Glomerular endothelial cell (primary cell): ENCODE measurements at regions not wholly inside any gene's neighbourhood (a gene's known extent, or its start where the extent isn't known, plus 50 kb on each side); places are given as distances from the start of the nearest gene placed in this dataset.
"Not testable (repeated sequence)": the region's sequence is repeated elsewhere in the genome, so short reads cannot be mapped to it uniquely, and the experiment has no call there.

Experiments
- DNase-seq: peaks from one replicate; pipeline ENCODE4 v3.0.0-alpha.2; 2011; ENCODE audit warnings: low read depth, low spot score; ENCODE audit errors: extremely low read depth

DNA sequence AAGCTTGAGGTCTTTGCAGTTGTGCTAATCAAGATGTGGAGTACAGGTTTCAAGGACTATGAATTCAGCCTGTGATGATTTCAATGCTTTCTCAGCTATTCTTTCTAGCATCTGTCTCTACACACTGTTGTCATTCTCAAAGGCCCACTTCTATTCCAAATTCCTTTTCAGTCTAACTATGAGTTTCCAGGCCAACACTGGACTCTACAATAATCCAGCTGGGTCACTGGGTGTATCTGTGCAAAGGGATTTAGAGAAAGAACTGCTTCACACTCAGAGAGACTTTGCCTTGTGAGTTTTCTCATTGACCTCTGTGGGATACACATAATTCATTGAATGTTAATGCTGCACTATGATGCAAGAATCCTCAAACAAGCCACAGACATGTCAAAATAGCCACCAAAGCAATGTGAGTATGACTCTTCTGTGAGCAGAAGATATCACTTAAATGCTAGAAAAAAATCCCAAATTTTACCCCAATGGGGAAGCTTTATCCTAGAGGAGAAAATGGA lies 171.8 kb upstream of the CLNK start:
- no peak for DNase-seq

DNA sequence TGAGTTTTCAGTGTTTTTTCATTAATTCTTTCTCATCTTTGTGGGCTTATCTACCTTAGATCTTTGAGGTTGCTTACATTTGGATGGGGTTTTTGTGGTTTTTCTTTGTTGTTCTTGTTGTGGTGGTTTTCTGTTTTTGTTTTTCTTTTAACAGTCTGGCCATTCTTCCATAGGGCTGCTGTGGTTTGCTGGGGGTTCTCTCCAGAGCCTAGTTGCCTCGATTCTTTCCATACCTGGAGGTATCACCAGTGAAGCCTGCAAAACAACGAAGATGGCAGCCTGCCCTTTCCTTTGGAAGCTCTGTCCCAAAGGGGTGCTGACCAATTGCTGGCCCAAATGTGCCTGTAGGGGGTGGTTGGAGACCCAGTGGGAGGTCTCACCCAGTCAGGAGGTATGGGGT lies 168.6 kb upstream of the CLNK start:
- no peak for DNase-seq

DNA sequence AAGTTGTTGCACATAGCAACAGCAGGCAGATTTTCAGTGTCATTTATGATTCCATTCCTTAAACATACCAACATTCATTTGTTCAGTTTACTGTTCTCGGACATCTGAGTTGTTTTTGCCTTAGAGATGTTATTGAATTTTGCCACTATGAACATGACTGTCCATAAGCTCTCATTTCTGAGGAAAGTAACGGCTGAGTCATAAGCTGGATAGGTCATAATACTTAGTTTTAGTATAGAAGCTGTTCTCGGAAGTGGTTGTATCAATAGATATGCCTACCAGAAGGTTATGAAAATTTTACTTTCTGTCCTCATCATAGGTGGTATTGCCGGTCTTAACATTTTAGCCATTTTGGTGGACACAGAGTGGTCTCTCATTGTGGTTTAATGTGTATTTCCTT lies 157.1 kb upstream of the CLNK start:
- DNase-seq: no peak

DNA sequence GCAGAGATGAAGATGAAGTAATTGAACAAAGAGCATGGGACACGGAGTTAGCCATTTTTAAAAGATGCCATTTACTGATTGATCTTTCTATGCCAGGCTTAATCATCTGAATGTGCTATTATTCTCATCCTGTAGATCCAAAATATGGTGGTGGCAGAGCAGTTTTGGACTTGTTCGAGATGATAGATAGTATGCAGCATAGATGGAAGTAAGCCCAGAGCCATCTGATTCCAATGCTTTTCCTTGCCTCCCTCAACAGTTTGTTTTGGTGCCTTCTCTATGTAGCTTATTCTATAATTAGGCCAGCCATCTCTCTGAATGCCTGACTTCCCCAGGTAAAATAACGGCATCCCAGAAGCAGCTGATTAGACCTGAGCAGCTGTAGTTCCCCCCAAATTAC lies 152.6 kb upstream of the CLNK start:
- DNase-seq: no peak

DNA sequence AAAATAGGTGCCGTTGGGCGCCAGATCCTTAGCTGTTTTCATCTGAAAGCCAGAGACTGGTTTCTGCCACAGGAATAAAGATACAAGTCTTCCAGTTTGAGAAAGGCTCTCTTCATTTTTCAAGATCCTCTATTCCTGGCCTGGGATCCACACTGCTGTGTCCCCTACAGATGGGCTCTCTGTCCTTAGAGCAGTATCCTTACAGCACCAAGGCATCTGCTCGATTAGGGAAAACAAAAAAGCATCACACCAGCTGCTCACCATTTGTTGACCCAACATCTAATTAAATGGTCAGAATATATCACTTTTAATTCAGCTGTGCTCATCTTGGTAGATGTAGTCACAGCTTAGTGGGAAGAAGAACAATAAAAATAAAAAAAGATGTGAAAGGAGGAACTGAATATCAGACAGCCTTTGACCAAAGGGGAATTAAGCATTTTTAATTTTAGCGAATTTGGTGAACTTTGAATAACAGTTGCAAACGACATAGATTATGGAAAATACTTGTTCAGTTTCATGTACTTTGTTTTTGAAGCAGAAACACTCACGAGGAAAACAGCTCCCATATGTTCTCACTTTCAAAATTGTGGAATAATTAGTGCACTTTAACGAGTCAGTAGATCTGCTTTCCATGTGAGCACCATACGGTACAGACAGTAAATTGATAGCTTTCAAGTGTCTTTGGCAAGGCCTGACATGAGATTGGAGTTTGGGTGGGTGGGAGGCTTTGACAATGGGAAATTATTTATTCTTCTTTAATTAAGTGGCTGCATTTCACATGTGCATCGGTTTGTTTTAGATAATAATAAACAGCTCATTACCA lies 148.4 kb upstream of the CLNK start:
- DNase-seq: no peak

DNA sequence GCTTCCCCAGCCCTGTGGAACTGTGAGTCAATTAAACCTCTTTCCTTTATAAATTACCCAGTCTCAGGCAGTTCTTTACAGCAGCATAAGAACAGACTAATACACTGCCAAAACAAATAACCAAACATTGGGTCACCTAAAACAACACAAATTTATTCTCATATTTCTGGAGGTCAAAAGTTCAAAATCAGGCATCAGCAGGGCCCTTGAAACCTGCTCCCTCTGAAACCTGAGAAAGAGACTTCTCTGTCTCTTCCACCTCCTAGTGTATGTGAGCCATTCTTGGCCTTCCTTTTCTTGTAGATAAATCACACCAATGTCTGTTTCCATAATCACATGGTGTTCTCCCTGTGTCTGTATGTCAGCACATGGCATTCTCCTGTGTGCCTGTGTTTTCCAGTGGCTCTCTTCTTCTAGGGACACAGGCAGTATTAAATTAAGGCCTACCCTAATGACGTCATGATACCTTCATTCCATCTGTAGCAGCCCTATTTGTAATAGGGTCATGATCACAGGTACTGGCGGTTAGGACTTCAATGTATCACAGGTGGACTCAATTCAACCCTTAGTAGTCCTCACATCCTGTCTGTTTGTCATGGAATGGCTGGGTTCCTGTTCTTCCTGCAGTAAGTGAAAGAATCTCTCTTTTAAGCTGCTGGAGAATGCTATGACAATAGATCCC lies 147.3 kb upstream of the CLNK start:
- no peak for DNase-seq

DNA sequence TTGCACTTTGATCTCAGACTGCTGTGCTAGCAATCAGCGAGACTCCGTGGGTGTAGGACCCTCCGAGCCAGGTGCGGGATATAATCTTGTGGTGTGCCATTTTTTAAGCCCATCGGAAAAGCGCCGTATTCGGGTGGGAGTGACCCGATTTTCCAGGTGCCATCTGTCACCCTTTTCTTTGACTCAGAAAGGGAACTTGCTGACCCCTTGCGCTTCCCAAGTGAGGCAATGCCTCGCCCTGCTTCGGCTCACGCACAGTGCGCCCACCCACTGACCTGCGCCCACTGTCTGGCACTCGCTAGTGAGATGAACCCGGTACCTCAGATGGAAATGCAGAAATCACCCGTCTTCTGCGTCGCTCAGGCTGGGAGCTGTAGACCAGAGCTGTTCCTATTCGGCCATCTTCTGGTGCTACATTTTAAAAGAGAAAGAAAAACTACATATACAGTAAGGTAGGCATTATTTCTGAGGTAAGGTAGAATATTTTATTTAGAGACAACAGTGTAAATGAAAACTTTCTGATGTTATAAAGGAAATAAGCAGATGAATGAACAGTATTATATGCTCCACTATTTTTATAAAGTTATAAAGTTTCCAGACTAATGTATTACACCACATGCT lies 144.5 kb upstream of the CLNK start:
- DNase-seq: not testable (repeated sequence)

DNA sequence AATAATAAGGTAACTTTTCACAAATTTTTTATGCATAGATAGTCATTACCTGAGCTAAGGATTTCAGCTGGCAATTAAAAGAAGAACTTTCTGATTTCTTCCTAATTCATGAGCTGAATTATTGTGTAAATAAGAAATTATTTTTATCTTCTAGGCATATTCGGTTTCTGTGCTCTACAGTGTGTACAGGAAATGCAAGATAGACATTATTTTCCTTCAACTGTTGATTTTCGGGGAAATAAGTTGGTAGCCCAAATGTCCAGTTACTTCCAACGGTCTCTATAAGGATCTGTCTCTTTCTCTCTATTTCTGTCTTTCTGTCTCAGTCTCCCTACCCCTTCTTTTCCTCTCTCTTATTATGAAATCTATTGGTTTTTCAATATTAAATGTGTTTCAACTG lies 137.3 kb upstream of the CLNK start:
- no peak for DNase-seq

DNA sequence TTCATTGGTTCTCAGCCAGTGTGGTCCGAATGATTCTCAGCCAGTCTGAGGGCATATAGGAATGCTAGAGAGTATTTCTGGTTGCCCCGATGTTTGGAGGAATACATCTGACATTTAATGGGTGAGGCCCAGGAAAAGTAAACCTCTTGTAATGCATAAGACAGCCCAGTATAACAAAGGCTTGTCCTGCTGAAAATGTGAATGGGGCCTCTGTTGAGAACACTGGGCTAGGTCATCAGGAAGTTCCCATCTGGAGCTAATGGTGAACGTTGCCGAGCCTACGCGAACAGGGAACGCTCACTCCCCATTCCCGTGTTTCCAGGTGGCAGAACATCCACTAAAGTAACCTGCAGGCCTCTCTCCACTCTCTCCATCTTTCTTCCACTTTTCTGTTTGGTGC lies 132.0 kb upstream of the CLNK start:
- DNase-seq: no peak

DNA sequence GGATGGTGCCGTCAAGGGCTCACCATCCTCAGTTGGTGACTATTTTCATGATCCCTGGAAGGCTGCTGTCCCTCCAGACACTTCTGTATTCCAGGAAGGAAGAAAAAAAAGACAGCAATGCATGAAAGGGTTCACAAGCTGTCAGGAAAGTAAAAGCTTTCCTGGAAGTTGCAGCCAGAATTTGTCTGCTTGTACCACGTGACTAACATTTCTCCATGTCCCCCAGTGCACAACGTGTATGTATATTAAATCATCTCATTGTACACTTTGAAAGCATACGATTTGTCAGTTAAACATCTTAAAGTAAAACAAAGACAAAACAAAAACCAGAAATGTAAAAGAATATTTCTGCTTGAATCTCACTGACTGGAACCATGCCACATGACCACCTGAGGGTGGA lies 127.4 kb upstream of the CLNK start:
- DNase-seq: no peak

DNA sequence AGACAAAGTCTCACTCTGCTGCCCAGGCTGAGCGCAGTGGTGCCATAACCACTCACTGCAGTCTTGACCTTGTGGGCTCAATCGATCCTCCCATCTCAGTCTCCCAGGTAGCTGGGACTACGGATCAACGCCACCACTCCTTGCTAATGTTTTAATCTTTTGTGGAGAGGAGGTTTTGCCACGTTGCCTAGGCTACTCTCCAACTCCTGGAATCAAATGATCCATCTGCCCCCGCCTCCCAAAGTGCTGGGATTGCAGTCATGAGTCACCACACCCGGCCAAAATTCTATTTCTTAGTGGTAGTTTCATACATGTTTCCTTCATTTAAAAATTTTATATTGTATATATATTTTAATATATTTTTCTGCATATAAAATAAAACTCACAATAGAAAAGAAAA lies 125.8 kb upstream of the CLNK start:
- no peak for DNase-seq

DNA sequence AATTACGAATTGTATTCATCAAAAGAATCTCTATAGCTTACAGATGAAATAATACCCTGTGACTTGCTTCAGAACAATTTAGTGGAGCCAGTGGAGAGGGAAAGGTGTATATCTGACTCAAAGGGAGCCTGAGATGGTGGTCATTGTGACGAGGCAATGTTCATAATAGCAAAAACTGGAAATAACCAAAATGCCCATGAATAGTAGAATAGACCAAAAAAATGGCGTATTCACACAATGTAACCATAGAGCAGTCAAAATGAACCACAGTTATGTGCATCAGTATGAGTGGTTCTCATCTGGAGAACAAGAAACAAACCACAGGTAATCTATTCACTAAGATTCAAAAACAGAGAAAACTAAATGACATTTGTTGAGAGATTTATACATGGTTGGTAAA lies 125.3 kb upstream of the CLNK start:
- DNase-seq: no peak

DNA sequence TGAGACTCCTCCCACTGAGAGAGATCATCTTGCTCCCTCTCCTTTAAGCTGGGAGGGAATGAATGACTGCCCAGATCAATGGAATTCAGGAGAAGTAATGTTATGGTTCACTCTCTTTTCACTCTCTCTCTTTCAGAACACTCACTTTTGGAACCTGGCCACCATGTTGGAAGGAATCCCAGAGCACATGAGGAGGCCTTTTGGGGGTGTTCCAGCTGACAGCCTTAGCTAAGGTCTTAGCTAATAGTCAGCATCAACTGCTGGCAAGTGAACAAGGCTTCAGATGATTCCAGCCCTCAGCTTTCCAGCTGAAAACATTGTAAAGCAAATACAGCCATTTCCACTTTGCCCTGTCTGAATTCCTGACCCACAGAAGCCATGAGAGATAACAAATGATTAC lies 124.0 kb upstream of the CLNK start:
- no peak for DNase-seq

DNA sequence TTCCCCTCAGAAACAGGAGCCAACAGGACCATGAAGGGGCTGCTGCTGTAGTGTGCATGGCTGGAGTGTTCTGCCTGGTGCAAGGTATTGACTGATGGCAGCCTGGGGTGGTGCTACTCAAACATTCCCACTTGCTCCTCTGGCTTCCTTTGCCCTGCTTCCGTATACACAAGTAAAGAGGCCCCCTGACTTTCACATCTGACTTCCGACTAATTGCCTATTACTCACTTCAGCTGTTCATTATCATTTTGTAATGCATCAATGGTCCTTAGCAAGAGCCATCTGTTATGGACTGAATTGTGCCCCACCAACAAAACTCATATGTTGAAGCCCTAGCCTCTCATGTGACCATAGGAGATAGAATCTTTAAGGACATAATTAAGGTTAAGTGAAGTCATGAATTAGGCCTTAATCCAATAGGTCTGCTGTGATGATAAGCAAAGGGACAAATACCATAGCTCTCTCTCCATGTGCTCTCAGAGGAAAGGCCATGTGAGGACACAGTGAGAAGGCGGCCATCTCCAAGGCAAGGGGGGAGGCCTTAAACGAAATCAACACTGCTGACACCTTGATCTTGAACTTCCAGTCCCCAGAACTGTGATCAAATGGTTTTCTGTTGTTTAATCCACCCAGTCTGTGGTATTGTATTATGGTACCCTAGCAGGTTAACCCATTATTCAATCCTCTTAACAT lies 122.5 kb upstream of the CLNK start:
- DNase-seq: no peak

DNA sequence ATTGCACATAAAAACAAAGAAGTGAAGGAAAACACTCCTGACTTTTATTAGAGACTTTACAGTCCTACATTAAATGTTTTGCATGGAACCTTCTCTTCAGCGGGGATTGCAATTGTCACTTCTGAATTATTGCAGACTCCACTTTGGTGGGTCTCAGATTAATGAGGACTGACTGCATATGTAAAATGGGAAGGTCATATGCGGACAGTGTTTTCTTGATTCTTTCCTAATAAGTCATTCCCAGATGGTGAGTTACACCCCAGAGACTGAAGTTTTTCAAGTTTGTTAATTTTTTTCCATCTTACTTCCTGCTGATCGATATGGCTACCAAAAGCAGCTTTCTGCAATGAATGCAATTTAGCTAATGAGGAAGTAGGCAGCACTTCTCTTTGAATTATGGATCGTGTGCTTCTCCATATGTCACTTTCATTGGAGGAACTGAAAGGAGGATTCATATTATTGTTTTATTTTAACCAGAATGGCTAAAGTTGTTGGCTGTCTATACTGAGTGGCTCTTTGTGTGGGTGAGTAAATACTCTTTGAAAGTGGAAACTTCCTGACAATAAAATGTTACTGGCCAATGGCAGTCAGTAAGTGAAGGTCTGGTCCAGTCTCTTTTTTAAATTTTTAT lies 119.3 kb upstream of the CLNK start:
- no peak for DNase-seq

DNA sequence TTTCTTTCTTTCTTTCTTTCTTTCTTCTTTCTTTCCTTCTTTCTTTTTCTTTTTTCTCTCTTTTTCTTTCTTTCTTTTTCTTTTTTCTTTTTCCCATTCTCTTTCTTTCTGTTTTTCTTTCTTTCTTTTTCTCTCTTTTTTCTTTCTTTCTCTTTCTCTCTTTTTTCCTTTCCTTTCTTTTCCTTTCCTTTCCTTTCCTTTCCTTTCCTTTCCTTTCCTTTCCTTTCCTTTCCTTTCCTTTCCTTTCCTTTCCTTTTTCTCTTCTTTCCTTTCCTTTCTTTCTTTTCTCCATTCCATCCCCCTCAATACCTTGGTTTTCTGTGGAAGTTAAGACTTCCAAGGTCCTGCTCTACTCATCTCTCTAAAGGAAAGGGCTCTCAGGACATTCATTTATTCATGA lies 102.8 kb upstream of the CLNK start:
- no peak for DNase-seq

DNA sequence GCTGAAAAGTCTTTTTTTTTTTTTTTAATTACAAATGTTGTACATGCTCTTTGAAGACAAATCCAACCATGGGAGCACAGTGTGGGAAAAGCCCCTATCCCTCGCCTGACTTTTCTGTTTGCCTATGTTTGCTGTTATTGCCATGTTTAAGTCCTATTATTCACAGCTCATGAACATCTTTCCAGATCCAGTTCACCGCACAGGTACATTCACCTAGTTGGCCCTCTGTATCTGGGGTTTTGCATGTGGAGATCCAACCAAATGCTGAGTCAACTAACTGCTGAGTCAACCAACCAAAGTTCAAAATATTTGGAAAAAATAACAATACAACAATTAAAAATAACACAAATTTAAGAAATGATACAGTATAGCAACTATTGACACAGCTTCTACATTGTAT lies 100.1 kb upstream of the CLNK start:
- no peak for DNase-seq

DNA sequence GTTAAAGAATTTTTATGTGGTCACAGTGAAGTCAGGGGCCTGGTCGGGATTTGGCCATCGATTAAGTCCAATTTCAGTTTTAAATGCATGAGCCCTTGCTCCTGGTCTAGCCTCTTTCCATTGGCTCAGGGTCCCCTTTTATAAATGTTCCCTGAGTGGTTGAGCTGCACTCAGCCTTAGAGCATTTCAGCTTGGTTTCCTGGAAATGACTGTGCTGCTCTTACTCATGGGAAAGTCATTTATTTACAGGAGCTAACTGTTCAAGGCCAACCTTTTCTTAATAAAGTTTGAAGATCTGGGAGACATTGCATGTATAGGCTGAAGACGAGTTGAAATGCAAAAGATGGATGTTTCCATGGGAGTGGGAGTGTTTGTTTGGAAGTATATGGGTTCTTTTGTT lies 98.8 kb upstream of the CLNK start:
- DNase-seq: peak; percentile 68

DNA sequence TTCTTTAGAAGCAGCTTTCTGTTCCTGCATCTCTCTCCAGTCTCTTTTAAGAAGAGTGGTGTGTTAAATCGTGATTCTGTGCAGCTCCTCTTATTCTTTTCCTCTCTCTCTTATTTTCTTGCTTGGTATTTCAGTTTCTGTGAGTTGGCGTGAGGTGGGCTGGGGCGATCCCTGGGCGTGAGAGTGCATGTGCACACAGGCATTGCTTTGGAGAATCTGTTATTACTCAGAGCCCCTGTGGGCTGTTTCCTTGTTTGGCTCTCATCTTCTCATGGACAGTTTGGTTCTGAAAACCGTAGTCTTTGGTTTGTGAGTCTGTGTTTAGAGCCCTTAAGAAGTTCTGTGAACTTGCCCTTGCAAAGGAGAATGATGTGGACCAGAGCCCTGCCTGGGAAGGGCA lies 97.2 kb upstream of the CLNK start:
- DNase-seq: no peak

DNA sequence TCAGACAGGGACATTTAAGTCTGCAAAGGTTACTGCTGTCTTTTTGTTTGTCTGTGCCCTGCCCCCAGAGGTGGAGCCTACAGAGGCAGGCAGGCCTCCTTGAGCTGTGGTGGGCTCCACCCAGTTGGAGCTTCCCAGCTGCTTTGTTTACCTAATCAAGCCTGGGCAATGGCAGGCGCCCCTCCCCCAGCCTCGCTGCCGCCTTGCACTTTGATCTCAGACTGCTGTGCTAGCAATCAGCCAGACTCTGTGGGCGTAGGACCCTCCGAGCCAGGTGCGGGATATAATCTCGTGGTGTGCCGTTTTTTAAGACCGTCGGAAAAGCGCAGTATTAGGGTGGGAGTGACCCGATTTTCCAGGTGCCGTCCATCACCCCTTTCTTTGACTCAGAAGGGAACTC lies 96.2 kb upstream of the CLNK start:
- not testable (repeated sequence) for DNase-seq

DNA sequence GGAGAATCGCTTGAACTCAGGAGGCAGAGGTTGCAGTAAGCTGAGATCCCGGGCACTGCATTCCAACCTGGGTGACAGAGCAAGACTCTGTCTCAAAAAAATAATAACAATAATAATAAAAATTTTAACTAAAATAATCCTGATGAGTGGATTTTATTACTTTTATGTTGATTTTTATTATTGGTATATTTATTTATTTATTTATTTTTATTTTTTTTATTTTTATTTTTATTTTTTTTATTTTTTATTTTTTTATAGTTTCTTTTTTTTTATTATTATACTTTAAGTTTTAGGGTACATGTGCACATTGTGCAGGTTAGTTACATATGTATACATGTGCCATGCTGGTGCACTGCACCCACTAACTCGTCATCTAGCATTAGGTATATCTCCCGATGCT lies 90.6 kb upstream of the CLNK start:
- not testable (repeated sequence) for DNase-seq
